Umbilical cord (tissue), 1 donor: ENCODE measurements at regions not wholly inside any gene's neighbourhood (a gene's known extent, or its start where the extent isn't known, plus 50 kb on each side); places are given as distances from the start of the nearest gene placed in this dataset.

Experiments
- DNase-seq: peaks from one replicate; pipeline ENCODE4 v3.0.0-alpha.2; 2015; ENCODE audit warnings: low spot score

DNA sequence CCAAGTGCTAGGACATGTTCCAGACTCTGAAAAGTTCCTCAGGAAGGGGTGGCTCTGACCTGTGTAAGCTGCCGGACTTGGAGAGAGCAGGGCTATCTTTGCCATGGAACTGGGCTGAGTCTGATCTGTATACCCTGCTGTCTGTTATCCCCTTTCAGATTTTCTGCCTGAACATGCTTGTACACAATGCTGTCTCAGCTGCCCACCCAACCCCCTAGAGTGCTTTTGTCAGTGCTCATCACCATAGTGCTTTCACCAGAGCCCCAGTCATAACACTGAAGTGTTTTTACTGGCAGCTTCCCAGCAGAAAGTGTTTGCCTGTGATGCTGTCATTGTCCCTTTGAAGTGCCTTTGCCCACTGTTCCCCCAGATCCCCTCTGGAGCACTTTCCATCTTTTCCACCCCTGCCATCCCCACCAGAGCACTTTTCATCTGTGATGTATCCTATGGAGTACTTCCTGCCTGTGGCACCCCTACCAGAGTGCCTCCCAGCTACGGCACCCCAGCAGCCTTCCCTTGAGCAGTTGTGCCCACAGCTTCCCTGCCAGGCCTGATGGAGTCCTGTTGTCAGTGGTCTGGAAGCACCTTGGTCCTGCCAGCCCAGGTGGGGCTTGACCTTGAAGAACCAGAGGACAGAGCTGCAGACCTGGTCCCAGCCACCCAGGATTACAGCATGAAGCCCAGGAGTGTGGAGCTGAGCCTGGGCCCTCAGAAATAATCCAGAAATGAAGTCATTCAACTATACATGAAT is 397.7 kb downstream of the DIPK2A start:
- no peak for DNase-seq

DNA sequence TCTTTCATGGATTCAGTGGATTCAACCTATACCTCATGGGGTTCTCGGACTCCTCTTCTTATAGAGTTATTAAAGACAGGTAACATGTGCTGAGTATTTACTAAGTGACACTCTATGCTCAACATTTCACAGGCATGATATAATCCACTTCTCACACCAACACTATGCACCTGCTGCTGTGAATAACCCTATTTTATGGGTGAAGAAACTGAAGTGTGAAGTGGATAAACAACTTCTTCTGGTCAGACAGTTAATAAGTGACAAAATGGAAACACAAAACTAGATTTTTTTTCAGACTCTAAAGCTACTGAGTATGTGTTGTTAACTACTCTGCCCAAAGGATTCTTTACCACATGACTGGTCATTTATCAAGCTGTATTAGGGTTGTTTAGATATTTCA is 403.5 kb downstream of the DIPK2A start:
- no peak for DNase-seq

DNA sequence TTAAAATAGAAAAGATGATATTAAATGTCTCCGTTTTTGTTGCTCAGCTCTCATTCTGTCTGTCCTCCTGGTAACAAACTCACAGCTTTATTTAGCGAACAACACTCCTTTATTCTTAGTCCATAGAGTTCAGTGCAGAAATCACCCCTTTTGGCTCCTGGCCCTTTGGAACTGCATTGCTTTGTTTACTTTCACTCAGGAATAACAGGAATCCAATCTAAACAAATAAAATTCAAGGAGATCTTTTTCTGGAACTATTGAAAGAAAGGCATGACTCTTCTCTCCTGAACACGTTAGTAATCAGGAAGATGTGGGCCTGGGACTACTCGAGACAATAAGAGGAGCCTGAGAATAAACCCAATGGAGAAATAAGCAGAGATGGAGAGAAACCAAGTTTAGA is 409.2 kb downstream of the DIPK2A start:
- no peak for DNase-seq

- DNase-seq = no peak
Measured at GRCh38 chr3:144381607-144382006, 410.0 kb downstream of the DIPK2A start.

DNA sequence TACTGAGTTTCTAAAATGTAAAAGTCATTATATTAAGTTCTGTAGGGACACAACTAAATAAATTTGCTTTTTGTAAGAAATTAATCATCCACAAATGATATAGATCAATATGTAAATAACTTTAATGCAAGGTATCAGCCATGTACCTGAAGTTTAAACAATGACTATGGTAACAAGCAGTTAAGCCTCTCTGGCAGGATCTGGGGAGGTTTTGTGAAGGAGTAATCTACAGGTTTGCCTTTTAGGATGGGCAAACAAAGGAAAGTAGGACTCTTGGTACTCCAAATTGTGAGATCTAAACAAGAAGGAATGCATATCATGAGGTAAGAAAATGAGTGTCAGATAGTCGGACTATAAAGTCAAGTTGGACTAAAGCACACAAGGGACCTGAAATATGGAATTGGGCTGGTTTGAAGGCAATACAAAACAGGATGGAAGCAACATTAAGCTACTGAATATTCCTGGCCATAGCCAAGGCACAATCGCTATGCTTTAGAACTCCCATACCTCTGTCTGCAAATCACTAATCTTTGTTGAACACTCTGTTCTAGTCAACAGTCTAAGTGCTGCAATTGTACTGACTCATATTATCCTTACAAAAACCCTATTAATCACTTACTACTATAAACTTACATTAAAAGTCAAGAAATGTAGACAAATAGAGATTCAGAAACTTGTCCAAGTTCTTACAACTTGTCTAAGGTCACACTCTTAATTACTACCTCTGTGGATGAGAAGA is 412.8 kb downstream of the DIPK2A start:
- no peak for DNase-seq

GRCh38 chr3:144390786-144391185 is 419.2 kb downstream of the DIPK2A start:
- no peak for DNase-seq

DNA sequence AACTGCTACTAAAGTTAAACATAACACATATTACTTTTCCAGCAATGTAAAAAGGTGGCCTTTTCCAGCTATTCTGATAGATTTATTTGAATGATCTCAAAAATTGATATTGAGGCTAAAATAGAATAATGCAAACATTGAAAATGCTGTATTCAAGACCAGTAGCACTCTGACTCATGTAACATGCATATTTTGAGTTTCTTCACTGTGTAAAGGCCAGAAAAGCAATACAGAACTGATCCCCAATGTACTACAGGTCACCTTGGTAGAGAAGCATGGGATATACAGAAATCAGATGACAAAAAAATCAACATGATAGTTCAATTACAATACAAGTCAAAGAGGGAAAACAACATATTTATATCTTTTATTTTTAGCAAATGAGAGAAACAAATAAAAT is 419.6 kb downstream of the DIPK2A start:
- no peak for DNase-seq

DNA sequence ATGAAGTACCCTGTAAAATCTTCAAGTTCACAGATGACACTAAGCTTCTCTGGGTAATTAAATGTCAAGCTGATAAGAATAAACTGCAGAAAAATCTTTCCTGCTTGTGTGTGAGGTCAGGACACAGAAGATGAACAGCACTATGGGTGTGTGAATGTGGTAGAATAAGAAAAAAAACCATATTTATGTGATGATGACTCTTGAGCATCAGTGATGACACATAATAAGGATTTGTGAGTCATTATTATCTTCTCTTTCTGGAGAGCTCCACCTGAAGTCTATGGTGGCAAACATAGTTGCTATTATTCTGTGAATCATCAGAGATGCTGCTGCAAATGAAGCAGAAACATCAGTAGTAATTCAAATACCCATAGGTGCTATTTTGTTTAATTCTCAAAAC is 422.4 kb downstream of the DIPK2A start:
- no peak for DNase-seq

DNA sequence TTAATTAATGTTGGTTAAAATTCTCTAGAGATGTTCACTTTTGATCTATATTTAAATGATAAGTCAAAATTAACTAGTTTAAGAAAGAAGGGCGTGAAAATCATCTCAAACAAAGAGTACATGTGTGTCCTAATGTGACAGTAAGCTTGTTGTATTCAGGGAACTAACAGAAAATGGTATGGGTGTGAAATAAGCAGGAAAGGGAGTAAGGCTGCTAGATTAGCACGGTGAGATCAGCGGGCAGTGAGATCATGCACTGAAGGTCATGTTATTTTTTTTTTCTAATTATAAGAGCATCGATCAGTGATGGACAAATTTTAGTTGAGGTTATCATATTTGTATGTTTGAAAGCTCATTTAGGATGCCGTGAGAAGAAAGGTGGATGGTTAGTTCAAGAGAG is 430.8 kb downstream of the DIPK2A start:
- no peak for DNase-seq

- peak; percentile 92 for DNase-seq
Measured at GRCh38 chr3:144403040-144403457, 431.4 kb downstream of the DIPK2A start.

- no peak for DNase-seq
Measured at GRCh38 chr3:144407335-144407734, 435.7 kb downstream of the DIPK2A start.

DNA sequence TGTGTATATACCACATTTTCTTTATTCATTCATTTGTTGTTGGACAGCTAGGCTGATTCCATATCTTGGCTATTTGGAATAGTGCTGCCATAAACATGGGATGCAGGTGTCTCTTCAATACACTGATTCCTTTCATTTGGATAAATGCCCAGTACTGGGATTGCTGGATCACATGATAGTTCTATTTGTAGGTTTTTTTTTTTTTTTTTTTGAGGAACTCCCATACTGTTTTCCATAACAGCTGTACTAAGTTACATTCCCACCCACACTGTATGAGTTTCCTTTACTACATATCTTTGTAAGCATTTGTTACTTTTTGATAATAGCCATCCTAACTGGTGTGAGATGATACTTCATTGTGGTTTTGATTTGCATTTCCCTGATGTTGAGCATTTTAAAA is 437.7 kb downstream of the DIPK2A start:
- DNase-seq = no peak

DNA sequence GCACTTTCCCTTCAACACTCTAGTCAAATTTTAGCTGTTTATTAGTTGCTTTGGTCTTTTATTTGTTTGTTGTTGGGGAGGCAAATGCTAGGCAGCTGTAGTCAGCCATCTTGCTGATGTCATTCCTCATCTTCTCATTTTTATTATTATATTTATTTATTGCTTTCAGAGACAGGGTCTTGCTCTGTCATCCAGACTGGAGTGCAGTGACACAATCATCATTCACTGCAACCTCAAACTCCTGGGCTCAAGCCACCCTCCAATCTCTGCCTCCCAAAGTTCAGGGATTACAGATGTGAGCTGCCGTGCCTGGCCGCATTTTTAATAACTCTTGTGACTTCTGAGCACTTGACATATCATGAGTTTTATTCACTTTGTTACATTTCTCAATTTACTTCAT is 441.4 kb downstream of the DIPK2A start:
- no peak for DNase-seq

GRCh38 chr3:144415492-144415891 is 443.9 kb downstream of the DIPK2A start:
- DNase-seq = no peak

DNA sequence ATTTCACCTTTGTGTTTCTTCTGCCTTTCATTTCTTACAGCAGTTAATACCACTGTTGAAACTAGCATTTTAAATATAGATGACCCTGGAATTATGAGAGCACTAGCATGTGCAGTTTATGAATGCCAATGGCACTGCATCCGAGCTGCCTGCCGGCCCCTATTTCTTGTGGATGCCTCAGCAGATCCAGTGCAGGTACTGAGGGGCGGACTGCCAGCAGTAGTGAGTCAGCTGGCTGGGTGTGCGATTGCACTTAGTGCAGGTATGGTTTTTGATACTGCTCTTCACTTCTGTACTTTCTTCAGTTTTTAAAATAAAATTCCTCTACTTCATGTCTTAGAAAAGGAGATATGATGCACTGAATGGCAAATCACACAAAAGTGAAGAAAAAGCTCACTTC is 453.0 kb downstream of the DIPK2A start:
- no peak for DNase-seq

GRCh38 chr3:144426366-144426765 is 454.7 kb downstream of the DIPK2A start:
- DNase-seq = no peak

DNA sequence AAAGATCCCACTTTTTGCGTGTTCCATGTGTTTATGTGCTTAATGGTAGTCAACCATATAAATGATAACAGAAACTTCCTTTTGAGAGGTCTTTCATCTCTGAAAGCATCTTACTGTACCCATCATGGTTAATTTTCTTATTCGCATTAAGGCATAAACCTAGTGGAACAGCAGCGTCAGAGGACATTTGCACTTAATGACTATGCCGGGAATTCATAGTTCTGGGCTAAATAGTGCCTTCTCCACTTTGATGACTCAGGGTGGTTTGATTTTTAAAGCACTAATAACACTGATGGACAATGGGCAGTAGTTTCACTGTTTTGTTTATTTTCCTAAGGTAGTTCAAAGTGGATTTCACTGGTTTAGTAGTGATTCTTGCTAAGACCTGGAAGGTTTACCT is 455.3 kb downstream of the DIPK2A start:
- DNase-seq = no peak

DNA sequence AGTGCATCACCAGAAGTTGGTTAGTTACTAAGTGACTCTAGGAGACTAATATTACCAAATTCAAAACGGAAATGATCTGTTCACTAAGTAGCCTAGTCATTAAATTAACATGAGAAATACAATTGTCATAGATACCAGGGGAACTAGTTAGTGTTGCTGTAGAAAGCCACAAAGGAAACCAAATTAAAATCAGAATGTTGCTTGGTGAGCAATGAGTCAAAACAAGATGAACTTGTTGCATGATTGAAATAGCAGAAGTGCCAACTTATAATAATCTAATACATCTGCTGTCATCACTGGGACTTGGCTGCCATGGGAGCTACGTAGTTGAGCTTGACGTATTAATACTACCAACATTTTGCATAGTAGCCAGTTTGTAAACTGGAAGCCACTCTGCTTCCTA is 458.1 kb downstream of the DIPK2A start:
- no peak for DNase-seq

DNA sequence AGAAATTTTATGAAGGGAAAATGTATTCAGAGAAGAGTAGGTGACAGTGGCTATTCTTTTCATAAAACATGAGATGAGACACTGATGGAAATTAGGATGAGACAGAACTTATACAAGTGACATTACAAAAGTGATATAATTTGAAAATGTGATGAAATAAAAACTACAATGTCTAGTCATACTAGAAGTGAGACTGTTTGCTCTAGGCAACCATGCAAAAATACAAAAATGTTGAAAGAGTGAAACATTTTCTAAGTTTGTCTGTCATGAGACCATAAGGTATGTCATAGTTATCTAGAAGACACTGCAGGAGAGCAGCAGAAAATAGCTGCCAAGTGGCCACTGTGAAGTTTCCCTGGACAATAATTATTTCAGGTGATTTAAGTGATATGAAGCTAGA is 459.5 kb downstream of the DIPK2A start:
- no peak for DNase-seq

DNA sequence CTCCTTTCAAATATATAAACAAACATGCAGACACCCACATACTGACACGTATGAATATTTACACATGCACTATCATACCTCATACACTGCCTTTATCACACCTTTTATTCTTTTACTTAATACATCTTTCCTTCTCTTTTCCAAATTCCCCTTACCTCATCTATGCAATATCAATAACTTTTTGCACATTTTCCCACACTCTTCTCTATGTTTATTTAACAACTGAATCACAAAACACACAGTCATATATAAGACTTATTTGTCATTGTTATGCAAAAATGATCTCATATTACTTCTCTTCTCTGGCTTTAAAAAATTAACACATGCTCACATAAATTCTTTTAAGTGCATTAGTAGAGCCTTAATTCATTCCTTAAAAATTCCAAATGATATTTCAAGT is 461.4 kb downstream of the DIPK2A start:
- no peak for DNase-seq

DNA sequence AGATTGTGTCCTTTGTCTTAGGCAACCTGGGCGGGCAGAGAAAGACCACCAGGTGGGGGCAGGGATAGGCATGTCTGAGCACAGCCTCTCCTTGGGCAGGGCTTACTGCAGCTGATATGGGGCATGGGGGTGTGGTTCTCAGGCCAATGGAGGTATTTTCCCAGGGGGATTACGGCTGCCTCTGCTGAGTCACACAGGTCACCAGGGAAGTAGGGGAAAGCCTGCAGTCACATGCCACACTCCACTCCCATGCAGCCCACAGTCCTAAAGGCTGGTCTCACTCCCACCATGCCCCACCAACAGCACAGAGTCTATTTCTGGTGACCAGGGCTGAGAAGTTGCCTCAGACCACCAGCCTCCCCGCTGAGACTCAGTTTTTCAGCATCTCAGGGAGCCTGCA is 466.4 kb downstream of the DIPK2A start:
- DNase-seq = no peak

DNA sequence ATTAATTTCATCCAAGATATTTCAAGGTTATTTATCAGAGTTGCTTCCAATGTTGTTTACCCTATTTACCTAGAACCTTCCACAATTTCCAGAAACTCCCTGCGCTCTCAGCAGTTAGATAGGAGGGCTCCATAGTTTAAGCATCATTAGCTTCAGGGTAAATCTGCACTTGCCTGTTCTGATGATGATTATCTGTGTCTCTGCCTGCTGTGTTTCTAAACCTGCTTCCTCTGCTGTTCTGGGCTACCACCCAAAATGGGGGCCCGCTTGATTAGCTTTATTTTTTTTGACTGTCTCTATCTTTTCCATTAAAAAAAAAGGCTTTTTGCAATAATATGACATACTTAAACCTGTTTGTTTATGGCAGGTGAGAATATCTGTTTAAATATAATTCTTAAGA is 472.4 kb downstream of the DIPK2A start:
- no peak for DNase-seq

GRCh38 chr3:144444546-144444945 is 472.9 kb downstream of the DIPK2A start:
- DNase-seq = no peak
